CD4-positive, alpha-beta T cell treated with Interleukin-15 for 1 hour (primary cell): ENCODE measurements at regions not wholly inside any gene's neighbourhood (a gene's known extent, or its start where the extent isn't known, plus 50 kb on each side); places are given as distances from the start of the nearest gene placed in this dataset.

Source experiments
- DNase-seq: peaks from one replicate; pipeline ENCODE4 v3.0.0-alpha.2; 2020

- no peak for DNase-seq
These were observed 200.2 kb downstream of the TTC8 start for GRCh38 chr14:89024691-89025090.

- DNase-seq, result no peak
These were observed 201.2 kb downstream of the TTC8 start for GRCh38 chr14:89025561-89026236.

GRCh38 chr14:89027097-89027740, 202.8 kb downstream of the TTC8 start:
- DNase-seq, result peak; percentile 49

- DNase-seq, result no peak
These were observed 204.1 kb downstream of the TTC8 start for GRCh38 chr14:89028462-89029134.

GRCh38 chr14:89029961-89030694, 205.7 kb downstream of the TTC8 start:
- DNase-seq, result no peak

- no peak for DNase-seq
These were observed 206.5 kb downstream of the TTC8 start for GRCh38 chr14:89030921-89031320.

GRCh38 chr14:89032086-89032649, 207.7 kb downstream of the TTC8 start:
- no peak for DNase-seq

GRCh38 chr14:89033756-89034155, 209.3 kb downstream of the TTC8 start:
- no peak for DNase-seq

GRCh38 chr14:89036371-89036770, 211.9 kb downstream of the TTC8 start:
- DNase-seq, result no peak

- DNase-seq, result no peak
These were observed 212.6 kb downstream of the TTC8 start for GRCh38 chr14:89037065-89037464.

- DNase-seq, result no peak
These were observed 215.6 kb downstream of the TTC8 start for GRCh38 chr14:89040080-89040459.

- peak; percentile 66 for DNase-seq
These were observed 216.2 kb downstream of the TTC8 start for GRCh38 chr14:89040460-89041256.

GRCh38 chr14:89041257-89041582, 216.8 kb downstream of the TTC8 start:
- DNase-seq, result no peak

- no peak for DNase-seq
These were observed 217.6 kb downstream of the TTC8 start for GRCh38 chr14:89042021-89042420.

- no peak for DNase-seq
These were observed 228.9 kb downstream of the TTC8 start for GRCh38 chr14:89053303-89053702.

- DNase-seq, result no peak
These were observed 231.9 kb downstream of the TTC8 start for GRCh38 chr14:89056394-89056793.

GRCh38 chr14:89058697-89059096, 234.2 kb downstream of the TTC8 start:
- DNase-seq, result no peak

- no peak for DNase-seq
These were observed 235.7 kb downstream of the TTC8 start for GRCh38 chr14:89060191-89060590.

- no peak for DNase-seq
These were observed 237.2 kb downstream of the TTC8 start for GRCh38 chr14:89061696-89062095.

GRCh38 chr14:89065879-89066278, 241.4 kb downstream of the TTC8 start:
- no peak for DNase-seq

- no peak for DNase-seq
These were observed 243.0 kb downstream of the TTC8 start for GRCh38 chr14:89067293-89067972.
